Gastroesophageal sphincter (tissue), 4 donors: ENCODE measurements at regions not wholly inside any gene's neighbourhood (a gene's known extent, or its start where the extent isn't known, plus 50 kb on each side); places are given as distances from the start of the nearest gene placed in this dataset.

ENCODE experiments used
- ATAC-seq: fragments of 150-250 bp; one replicate; pipeline ENCODE4 v1.9.1; 2016; ENCODE audit warnings: mild to moderate bottlenecking, moderate library complexity
- H3K27ac ChIP-seq, 4 donors: fragments of 200-600 bp; sonication (generic) in 3 of 4; 1 replicate in 3 of 4; 2 replicates in 1 of 4; pipeline ENCODE4 v1.5.1; 2016 to 2019
- H3K27me3 ChIP-seq: fragments of 200-600 bp; sonication (generic); one replicate; pipeline ENCODE4 v1.5.1; 2019
- H3K36me3 ChIP-seq, 2 donors: fragments of 200-600 bp; sonication (generic); one replicate each; pipeline ENCODE4 v1.5.1; 2019; ENCODE audit warnings: control low read depth in 1 of 2
- H3K4me1 ChIP-seq, 3 donors: fragments of 200-600 bp; sonication (generic); 1 replicate in 2 of 3; 2 replicates in 1 of 3; pipeline ENCODE4 v1.5.1; 2016 to 2019; ENCODE audit warnings: control low read depth in 2 of 3
- H3K4me3 ChIP-seq, 2 donors: fragments of 200-600 bp; sonication (generic); one replicate each; pipeline ENCODE4 v1.5.1; 2019; ENCODE audit warnings: mild to moderate bottlenecking in 1 of 2, moderate library complexity in 1 of 2
- H3K9me3 ChIP-seq, 3 donors: fragments of 200-600 bp; sonication (generic); one replicate each; pipeline ENCODE4 v1.5.1; 2017 to 2019; ENCODE audit warnings: control low read depth in 2 of 3
- EP300 ChIP-seq: sonication (generic); formaldehyde crosslinking; IDR thresholded peaks from one replicate; pipeline ENCODE4 v1.6.1; 2017; ENCODE audit warnings: antibody characterized with exemption, mild to moderate bottlenecking
- POLR2A ChIP-seq, 2 donors: fragments of 450-650 bp; IDR thresholded peaks; one replicate each; pipeline ENCODE4 v1.6.1; 2017; ENCODE audit warnings: antibody characterized with exemption in 2 of 2, mild to moderate bottlenecking in 2 of 2, moderate library complexity in 1 of 2
- POLR2AphosphoS5 ChIP-seq: sonication (generic); formaldehyde crosslinking; IDR thresholded peaks from one replicate; pipeline ENCODE4 v1.6.1; 2017; ENCODE audit warnings: antibody characterized with exemption
- WGBS, 2 donors: methylation state at CpG; one replicate each; pipeline ENCODE4 v1.1.5; 2018; ENCODE audit warnings: low coverage in 1 of 2; 5-methylcytosine and 5-hydroxymethylcytosine counted together
- TF ChIP-seq, protein P1 (sequence below), 4 experiments: fragments of 200-600 bp in 2 of 4; fragments of 450-650 bp in 2 of 4; sonication (generic) in 1 of 4; IDR thresholded peaks; one replicate each; pipeline ENCODE4 v1.5.1; 2017 to 2019; ENCODE audit warnings: antibody characterized with exemption in 4 of 4, mild to moderate bottlenecking in 2 of 4, moderate library complexity in 2 of 4

DNA sequence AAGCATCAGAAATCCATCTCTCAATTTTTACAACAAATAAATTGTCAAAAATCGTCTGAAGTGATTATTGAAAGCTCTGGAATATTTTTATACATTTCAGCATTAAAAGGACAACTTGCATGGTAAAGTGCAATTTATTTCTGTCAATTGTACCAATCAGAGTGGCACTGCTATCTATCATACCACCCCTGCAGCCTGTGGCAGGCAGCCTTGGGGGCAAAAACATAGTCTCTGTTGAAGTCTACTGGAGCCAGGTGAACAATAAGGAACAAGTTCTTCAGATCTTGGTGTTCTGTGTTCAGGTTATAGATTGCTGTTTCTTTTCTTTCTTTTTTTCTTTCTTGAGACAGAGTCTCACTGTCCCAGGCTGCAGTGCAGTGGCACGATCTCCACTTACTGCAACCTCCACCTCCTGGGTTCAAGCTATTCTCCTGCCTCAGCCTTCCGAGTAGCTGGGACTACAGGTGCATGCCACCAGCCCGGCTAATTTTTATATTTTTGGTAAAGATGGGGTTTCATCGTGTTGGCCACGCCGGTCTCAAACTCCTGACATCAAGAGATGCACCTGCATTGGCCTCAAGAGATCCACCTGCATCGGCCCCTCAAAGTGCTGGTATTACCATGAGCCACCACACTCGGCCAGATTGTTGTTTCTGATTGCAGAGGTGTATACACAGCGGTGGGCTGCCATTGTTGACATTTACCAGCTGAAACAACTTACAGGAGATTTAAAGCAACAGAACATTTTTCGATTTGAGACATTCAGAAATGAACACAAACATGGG, 629.6 kb downstream of the SLC16A7 start:
- Histone ChIP-seq H3K4me1 (no peaks in the 10 kb centered on the region), H3K9me3 (no peaks in the 10 kb centered on the region), H3K4me3 (no peak overlapping the region), H3K27ac (no peak overlapping the region), H3K36me3 (no peaks in the 10 kb centered on the region), H3K27me3 (no peaks in the 10 kb centered on the region)
- ATAC-seq = no peak
- WGBS, 2 donors = 69 to 77% methylated on average over 4 to 7 of the region's 11 CpGs
- TF ChIP-seq, protein P1, sequence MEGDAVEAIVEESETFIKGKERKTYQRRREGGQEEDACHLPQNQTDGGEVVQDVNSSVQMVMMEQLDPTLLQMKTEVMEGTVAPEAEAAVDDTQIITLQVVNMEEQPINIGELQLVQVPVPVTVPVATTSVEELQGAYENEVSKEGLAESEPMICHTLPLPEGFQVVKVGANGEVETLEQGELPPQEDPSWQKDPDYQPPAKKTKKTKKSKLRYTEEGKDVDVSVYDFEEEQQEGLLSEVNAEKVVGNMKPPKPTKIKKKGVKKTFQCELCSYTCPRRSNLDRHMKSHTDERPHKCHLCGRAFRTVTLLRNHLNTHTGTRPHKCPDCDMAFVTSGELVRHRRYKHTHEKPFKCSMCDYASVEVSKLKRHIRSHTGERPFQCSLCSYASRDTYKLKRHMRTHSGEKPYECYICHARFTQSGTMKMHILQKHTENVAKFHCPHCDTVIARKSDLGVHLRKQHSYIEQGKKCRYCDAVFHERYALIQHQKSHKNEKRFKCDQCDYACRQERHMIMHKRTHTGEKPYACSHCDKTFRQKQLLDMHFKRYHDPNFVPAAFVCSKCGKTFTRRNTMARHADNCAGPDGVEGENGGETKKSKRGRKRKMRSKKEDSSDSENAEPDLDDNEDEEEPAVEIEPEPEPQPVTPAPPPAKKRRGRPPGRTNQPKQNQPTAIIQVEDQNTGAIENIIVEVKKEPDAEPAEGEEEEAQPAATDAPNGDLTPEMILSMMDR (IDR thresholded peaks at IDR 0.05) = no peak
- TF ChIP-seq POLR2A (IDR thresholded peaks at IDR 0.05) (no peak), POLR2AphosphoS5 (no peak), EP300 (no peak)

DNA sequence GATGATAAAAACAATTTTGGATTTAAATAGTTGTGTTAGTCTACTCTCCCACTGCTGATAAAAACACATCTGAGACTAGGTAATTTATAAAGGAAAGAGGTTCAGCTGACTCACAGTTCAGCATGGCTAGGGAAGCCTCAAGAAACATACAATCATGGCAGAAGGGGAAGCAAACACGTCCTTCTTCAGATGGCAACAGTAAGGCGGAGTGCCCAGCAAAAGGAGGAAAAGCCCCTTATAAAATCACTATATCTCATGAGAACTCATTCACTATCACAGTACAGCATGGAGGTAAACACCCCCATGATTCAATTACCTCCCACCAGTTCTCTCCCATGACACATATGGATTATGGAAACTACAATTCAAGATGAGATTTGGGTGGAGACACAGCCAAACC, 632.1 kb downstream of the SLC16A7 start:
- H3K4me1 ChIP-seq = no peaks in the 10 kb centered on the region
- no peaks in the 10 kb centered on the region for H3K9me3 ChIP-seq
- no peak overlapping the region for H3K27ac ChIP-seq
- 93% methylated on average over 2 of the region's 2 CpGs; no CpG with 5 or more reads in 1 of the 2 donors for WGBS, 2 donors
- H3K27me3 ChIP-seq = no peaks in the 10 kb centered on the region
- H3K4me3 ChIP-seq = no peak overlapping the region
- H3K36me3 ChIP-seq = no peaks in the 10 kb centered on the region
- no peak for ATAC-seq
- TF ChIP-seq EP300 = no peak
- no peak for TF ChIP-seq POLR2AphosphoS5
- TF ChIP-seq POLR2A (IDR thresholded peaks at IDR 0.05) = no peak
- TF ChIP-seq, protein P1 (IDR thresholded peaks at IDR 0.05) = no peak

DNA sequence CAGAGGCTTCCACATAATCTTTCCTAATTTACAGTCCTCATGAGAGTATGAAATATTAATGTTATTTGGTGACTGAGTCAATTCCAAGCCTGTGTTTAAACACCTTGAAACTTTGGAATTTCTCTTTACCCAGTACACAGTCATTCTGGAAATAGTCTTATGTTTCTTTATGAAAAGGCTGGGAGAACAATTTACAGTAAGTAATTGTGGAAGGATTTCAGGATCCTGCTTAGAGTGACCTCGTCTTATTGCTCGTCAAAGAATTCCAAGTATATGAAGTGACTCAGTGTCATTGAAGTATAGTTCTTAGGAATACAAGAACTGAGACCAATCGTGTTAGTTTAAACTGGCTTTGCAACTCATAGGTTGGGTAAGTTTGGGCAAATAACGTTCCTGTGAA, 634.2 kb downstream of the SLC16A7 start:
- 41 to 71% methylated on average over 4 of the region's 4 CpGs for WGBS, 2 donors

DNA sequence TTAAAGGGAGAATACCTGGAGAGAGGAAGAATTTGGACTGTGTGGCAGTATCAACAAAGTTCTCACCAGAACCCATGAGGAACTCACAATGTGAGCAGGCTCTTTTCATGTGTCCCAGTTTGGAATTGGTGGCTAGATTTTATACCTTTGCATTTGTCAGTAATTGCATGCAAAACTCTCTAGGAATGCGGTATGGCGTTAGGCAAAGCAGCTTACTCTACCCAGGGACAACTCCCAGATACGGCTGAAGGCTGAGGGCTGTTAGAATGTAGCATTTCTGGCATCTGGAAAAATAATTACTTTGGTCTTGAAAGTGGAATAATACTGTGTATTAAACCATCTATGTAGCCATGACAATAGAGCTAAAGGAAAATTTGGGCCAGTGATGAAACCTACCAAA, 635.5 kb downstream of the SLC16A7 start:
- TF ChIP-seq POLR2A (IDR thresholded peaks at IDR 0.05) = no peak
- TF ChIP-seq, protein P1 (IDR thresholded peaks at IDR 0.05) = no peak
- TF ChIP-seq EP300 = no peak
- TF ChIP-seq POLR2AphosphoS5 = no peak
- no peak for ATAC-seq
- no peaks in the 10 kb centered on the region for H3K36me3 ChIP-seq
- H3K27ac ChIP-seq = no peak overlapping the region
- WGBS, 2 donors = 80 to 100% methylated on average over 1 to 3 of the region's 3 CpGs
- no peaks in the 10 kb centered on the region for H3K9me3 ChIP-seq
- H3K4me3 ChIP-seq = no peak overlapping the region
- no peaks in the 10 kb centered on the region for H3K4me1 ChIP-seq
- no peaks in the 10 kb centered on the region for H3K27me3 ChIP-seq

More for the DNA sequence above, 634.2 kb downstream of the SLC16A7 start:
- Histone ChIP-seq H3K4me3 (no peak overlapping the region), H3K9me3 (no peaks in the 10 kb centered on the region), H3K27ac (no peak overlapping the region), H3K36me3 (no peaks in the 10 kb centered on the region), H3K4me1 (no peaks in the 10 kb centered on the region), H3K27me3 (no peaks in the 10 kb centered on the region)
- TF ChIP-seq POLR2A (IDR thresholded peaks at IDR 0.05) = no peak
- TF ChIP-seq, protein P1 (IDR thresholded peaks at IDR 0.05) = no peak
- no peak for TF ChIP-seq POLR2AphosphoS5
- no peak for TF ChIP-seq EP300
- ATAC-seq = no peak
